K562 (cell line): ENCODE measurements at regions not wholly inside any gene's neighbourhood (a gene's known extent, or its start where the extent isn't known, plus 50 kb on each side); places are given as distances from the start of the nearest gene placed in this dataset.

Source experiments
- ATAC-seq: fragments of 200-7000 bp; cut with Tn5 transposase; 3 replicates; pipeline ENCODE4 v1.9.1; 2020; ENCODE audit warnings: moderate library complexity
- BruUV-seq: library from RNA; stranded (reverse); fragments of 400-500 nt; replicated peaks from 2 replicates; lab custom pipeline; 2021; lab: Mats Ljungman, UMichigan
- CTCF ChIA-PET: fragments of 300-600 bp; formaldehyde crosslinking; extraction: SDS; loops from one replicate; lab custom pipeline; 2021; ENCODE audit warnings: low intra/inter-chr PET ratio; lab: Yijun Ruan, JAX
- POLR2A ChIA-PET: fragments of 300-600, 350-650 bp; sonication (Branson Sonifier 250); formaldehyde crosslinking; extraction: SDS; loops from one replicate; lab custom pipeline; 2021; ENCODE audit warnings: antibody characterized with exemption, inconsistent platforms; lab: Yijun Ruan, JAX
- DNase-seq, 4 experiments: peaks; one replicate each; pipeline versions ENCODE4 v3.0.0 to v3.0.0-alpha.2; 2011 to 2018; ENCODE audit warnings: low spot score in 3 of 4, mixed read lengths in 3 of 4; ENCODE audit errors: extremely low read depth in 1 of 4
- FAIRE-seq: peaks from 2 replicates; lab custom pipeline; 2011; peaks lifted over from hg19 to GRCh38; lab: Jason Lieb, UNC
- H2AFZ ChIP-seq: 2 replicates; pipeline ENCODE4 v1.6.0; 2011; ENCODE audit warnings: low read depth, low read length, control low read depth, inconsistent platforms
- H3K27ac ChIP-seq: fragments of 200-600 bp; 3 replicates; pipeline ENCODE4 v1.8.0; 2011; ENCODE audit warnings: low read depth, mild to moderate bottlenecking, control low read depth, inconsistent platforms, low read length, moderate library complexity, mixed read lengths; ENCODE audit errors: extremely low read depth
- H3K27me3 ChIP-seq, 2 experiments: fragments of 300-600 bp in 1 of 2; 2 replicates in 1 of 2; 3 replicates in 1 of 2; pipeline versions ENCODE4 v1.6.0 to v1.8.0; 2011; ENCODE audit warnings: inconsistent platforms in 2 of 2, low read length in 2 of 2, mild to moderate bottlenecking in 1 of 2, mixed read lengths in 1 of 2, moderate library complexity in 1 of 2; ENCODE audit not compliant: control insufficient read depth in 2 of 2, insufficient read depth in 2 of 2
- H3K36me3 ChIP-seq: fragments of 300-600 bp; 3 replicates; pipeline ENCODE4 v1.8.0; 2011; ENCODE audit warnings: mild to moderate bottlenecking, low read length, inconsistent platforms; ENCODE audit not compliant: control insufficient read depth, insufficient read depth
- H3K4me1 ChIP-seq, 2 experiments: fragments of 200-600 bp in 1 of 2; replicated peaks in 1 of 2; 2 replicates in 1 of 2; 3 replicates in 1 of 2; pipeline versions ENCODE4 v1.5.1 to v1.8.0; 2011; ENCODE audit warnings: inconsistent platforms in 2 of 2, low read length in 2 of 2, mild to moderate bottlenecking in 1 of 2, mixed read lengths in 1 of 2, moderate library complexity in 1 of 2; ENCODE audit not compliant: control insufficient read depth in 2 of 2, insufficient read depth in 2 of 2
- H3K4me2 ChIP-seq: 2 replicates; pipeline ENCODE4 v1.6.1; 2011; ENCODE audit warnings: low read length, control low read depth, inconsistent platforms, mixed read lengths; ENCODE audit not compliant: insufficient read depth
- H3K4me3 ChIP-seq: fragments of 200-600 bp; sonication (generic), shearing (Covaris generic); 2 replicates; pipeline ENCODE4 v1.5.1; 2016; ENCODE audit warnings: control low read depth, inconsistent platforms
- H3K79me2 ChIP-seq: fragments of 200-600 bp; 3 replicates; pipeline ENCODE4 v1.8.0; 2011; ENCODE audit warnings: low read length, inconsistent platforms; ENCODE audit not compliant: control insufficient read depth, insufficient read depth
- H3K9ac ChIP-seq, 2 experiments: 2 replicates each; pipeline versions ENCODE4 v1.6.0 to v1.6.1; 2011; ENCODE audit warnings: low read depth in 2 of 2, low read length in 2 of 2, control low read depth in 1 of 2, inconsistent platforms in 1 of 2, mild to moderate bottlenecking in 1 of 2, mixed read lengths in 1 of 2; ENCODE audit not compliant: insufficient read depth in 1 of 2
- H3K9me1 ChIP-seq: one replicate; pipeline ENCODE4 v1.6.0; 2011; ENCODE audit warnings: inconsistent platforms, mild to moderate bottlenecking, low read length, moderate library complexity; ENCODE audit not compliant: control insufficient read depth, insufficient read depth
- H3K9me3 ChIP-seq: replicated peaks from 2 replicates; pipeline ENCODE4 v1.5.1; 2011; ENCODE audit warnings: low read depth, low read length, inconsistent platforms; ENCODE audit not compliant: control insufficient read depth, insufficient read depth
- H4K20me1 ChIP-seq: replicated peaks from 2 replicates; pipeline ENCODE4 v1.6.1; 2011; ENCODE audit warnings: low read length, inconsistent platforms, mixed read lengths; ENCODE audit not compliant: control insufficient read depth, insufficient read depth
- CEBPB ChIP-seq: fragments of 450-650 bp; IDR thresholded peaks from 2 replicates; pipeline ENCODE4 v1.6.1; 2016; ENCODE audit warnings: missing genetic modification characterization, missing compliant biosample characterization
- ESRRB ChIP-seq: fragments of 250-450 bp; sonication (Bioruptor Pico); IDR thresholded peaks from 2 replicates; pipeline ENCODE4 v1.5.0; 2020; ENCODE audit warnings: mild to moderate bottlenecking, moderate library complexity, borderline replicate concordance
- FOXP4 ChIP-seq: sonication (generic); formaldehyde crosslinking; IDR thresholded peaks from 2 replicates; pipeline ENCODE4 v1.8.0; 2022; ENCODE audit warnings: mild to moderate bottlenecking, missing genetic modification reagents, borderline replicate concordance
- MECOM ChIP-seq: fragments of 250-450 bp; sonication (Bioruptor Pico); IDR thresholded peaks from 2 replicates; pipeline ENCODE4 v1.8.0; 2022; ENCODE audit warnings: inconsistent platforms
- NUFIP1 ChIP-seq: fragments of 450-650 bp; IDR thresholded peaks from 2 replicates; pipeline ENCODE4 v1.6.1; 2018; ENCODE audit not compliant: partially characterized antibody
- PPARD ChIP-seq: fragments of 250-450 bp; sonication (Bioruptor Pico); IDR thresholded peaks from 2 replicates; pipeline ENCODE4 v1.8.0; 2022; ENCODE audit warnings: inconsistent platforms, mild to moderate bottlenecking, moderate library complexity
- RAD21 ChIP-seq, 2 experiments: fragments of 250-450 bp in 1 of 2; fragments of 450-650 bp in 1 of 2; sonication (Bioruptor Pico) in 1 of 2; formaldehyde crosslinking in 1 of 2; IDR thresholded peaks in 1 of 2; conservative IDR thresholded peaks in 1 of 2; 2 replicates each; pipeline versions ENCODE4 v1.4.0 to v1.8.0; 2020 to 2022; ENCODE audit warnings: mild to moderate bottlenecking in 2 of 2, moderate library complexity in 1 of 2
- RBM25 ChIP-seq: fragments of 200-400 bp; formaldehyde crosslinking; IDR thresholded peaks from 2 replicates; pipeline ENCODE4 v1.6.1; 2018; ENCODE audit warnings: low read length, low read depth, moderate library complexity; ENCODE audit not compliant: severe bottlenecking
- SRF ChIP-seq, 2 experiments: fragments of 250-450, 450-650 bp in 1 of 2; sonication (Bioruptor Pico) in 1 of 2; sonication (generic) in 1 of 2; formaldehyde crosslinking; IDR thresholded peaks; 2 replicates each; pipeline versions ENCODE4 v1.5.0 to v1.5.1; 2020 to 2022; ENCODE audit warnings: mild to moderate bottlenecking in 1 of 2, missing genetic modification reagents in 1 of 2
- STAG1 ChIP-seq: sonication (generic); formaldehyde crosslinking; IDR thresholded peaks from 2 replicates; pipeline ENCODE4 v1.5.0; 2020; ENCODE audit warnings: missing genetic modification reagents, borderline replicate concordance
- TEAD1 ChIP-seq, 2 experiments: fragments of 450-650 bp in 1 of 2; sonication (generic) in 1 of 2; formaldehyde crosslinking; IDR thresholded peaks; 2 replicates each; pipeline versions ENCODE4 v1.4.0 to v1.8.0; 2020 to 2022; ENCODE audit warnings: mild to moderate bottlenecking in 2 of 2, missing genetic modification reagents in 1 of 2
- ZNF263 ChIP-seq: sonication (generic); formaldehyde crosslinking; IDR thresholded peaks from 2 replicates; pipeline ENCODE4 v1.8.0; 2022; ENCODE audit warnings: mild to moderate bottlenecking, missing genetic modification reagents, borderline replicate concordance
- WGBS: fragments of 100-300 bp; shearing (Covaris generic); methylation state at CpG from one replicate; pipeline ENCODE4 v1.1.6; 2016; ENCODE audit warnings: low coverage, mixed read lengths; ENCODE audit not compliant: insufficient coverage; ENCODE audit errors: missing lambda C conversion rate; 5-methylcytosine and 5-hydroxymethylcytosine counted together
- in situ Hi-C: fragments of 300-500 bp; cut with MboI; formaldehyde crosslinking; loops from 4 replicates; pipeline ENCODE4 v1.15.0; 2018; ENCODE audit warnings: inconsistent platforms, mixed read lengths
- intact Hi-C: fragments of 100-400 bp; cut with micrococcal nuclease; formaldehyde crosslinking; loops from 2 replicates; pipeline ENCODE4 v1.14.2; 2022

- Histone ChIP-seq H3K79me2 (no peaks in the 10 kb centered on the region), H3K4me1 (no peaks in the 10 kb centered on the region), H3K27ac (no peak overlapping the region), H3K9me1 (no peaks in the 10 kb centered on the region), H2AFZ (no peak overlapping the region), H3K36me3 (no peaks in the 10 kb centered on the region), H3K4me2 (no peak overlapping the region), H3K9ac (no peak overlapping the region), H4K20me1 (no peaks in the 10 kb centered on the region), H3K9me3 (no peaks in the 10 kb centered on the region), H3K4me3 (no peak overlapping the region), H3K27me3 (no peaks in the 10 kb centered on the region)
- 7% methylated on average over 5 of the region's 5 CpGs for WGBS
- ChIA-PET POLR2A (no interaction called here), CTCF (interaction anchor here (0.6 kb wide), 1 partner anchor 24 kb away, joined by 5 read pairs; no protein-coding TSS in a partner anchor)
- FAIRE-seq = no peak
- in situ Hi-C loops = no loop called here
- DNase-seq = no peak
- TF ChIP-seq ESRRB = no peak
- no peak for TF ChIP-seq TEAD1 (CRISPR knock-in tag; IDR thresholded peaks at IDR 0.05)
- intact Hi-C loops = loop anchor here (5.0 to 10.0 kb wide), 2 partner anchors 383 to 786 kb away; no protein-coding TSS in a partner anchor
- no TSS peak for BruUV-seq
- ATAC-seq = no peak
Measured at GRCh38 chr12:128068211-128068610, 198.8 kb upstream of the TMEM132C start.

- no peaks in the 10 kb centered on the region for H3K27me3 ChIP-seq
- BruUV-seq = no TSS peak
- under 1% methylated on average over 12 of the region's 12 CpGs for WGBS
- intact Hi-C loops = loop anchor here (5.0 to 10.0 kb wide), 2 partner anchors 385 to 787 kb away; no protein-coding TSS in a partner anchor
- no peaks in the 10 kb centered on the region for H3K36me3 ChIP-seq
- no peaks in the 10 kb centered on the region for H3K79me2 ChIP-seq
- H3K9me3 ChIP-seq = no peaks in the 10 kb centered on the region
- no peak overlapping the region for H3K4me3 ChIP-seq
- H3K9ac ChIP-seq = no peak overlapping the region
- no peak overlapping the region for H3K4me2 ChIP-seq
- in situ Hi-C loops = no loop called here
- no peak overlapping the region for H3K27ac ChIP-seq
- POLR2A ChIA-PET = no interaction called here
- ATAC-seq = peak; percentile 72
- no peaks in the 10 kb centered on the region for H4K20me1 ChIP-seq
- H3K4me1 ChIP-seq = no peaks in the 10 kb centered on the region
- DNase-seq = peak; percentile 26 to 65 (median 50)
- FAIRE-seq = peak; percentile 87
- no peaks in the 10 kb centered on the region for H3K9me1 ChIP-seq
- no peak overlapping the region for H2AFZ ChIP-seq
- CTCF ChIA-PET = no interaction called here
- TF ChIP-seq MECOM (CRISPR knock-in tag) (no peak), RBM25 (peak; percentile 32), FOXP4 (no peak), SRF (CRISPR knock-in tag; IDR thresholded peaks at IDR 0.05) (no peak), RAD21 (CRISPR knock-in tag; conservative IDR thresholded peaks at IDR 0.05 in 1 of 2, IDR thresholded peaks at IDR 0.05 in 1 of 2) (peak; percentile 41 to 73), CEBPB (tag) (no peak), PPARD (CRISPR knock-in tag) (no peak), ZNF263 (no peak), NUFIP1 (no peak), STAG1 (peak; percentile 29; the same call in 1 of the 2 replicates)
Measured at GRCh38 chr12:128069359-128069997, 197.5 kb upstream of the TMEM132C start.
